Mesenteric fat pad (tissue), 1 donor: ENCODE measurements at regions not wholly inside any gene's neighbourhood (a gene's known extent, or its start where the extent isn't known, plus 50 kb on each side); places are given as distances from the start of the nearest gene placed in this dataset.

Source experiments
- DNase-seq: peaks from one replicate; pipeline ENCODE4 v3.0.0-alpha.2; 2020; ENCODE audit warnings: low spot score
- donor health status: DM: yes; HTN: yes; CAD: no.

GRCh38 chr16:85534536-85535351 lies 78.4 kb upstream of the GSE1 start:
- no peak for DNase-seq

- no peak for DNase-seq
These were observed 77.6 kb upstream of the GSE1 start for GRCh38 chr16:85535352-85536072.

GRCh38 chr16:85536073-85536410 lies 77.1 kb upstream of the GSE1 start:
- DNase-seq: no peak

GRCh38 chr16:85536411-85537330 lies 76.5 kb upstream of the GSE1 start:
- DNase-seq: no peak

- no peak for DNase-seq
These were observed 75.8 kb upstream of the GSE1 start for GRCh38 chr16:85537331-85537788.

GRCh38 chr16:85537795-85538401 lies 75.2 kb upstream of the GSE1 start:
- DNase-seq: no peak

- no peak for DNase-seq
These were observed 74.0 kb upstream of the GSE1 start for GRCh38 chr16:85539084-85539483.

GRCh38 chr16:85539629-85540291 lies 73.4 kb upstream of the GSE1 start:
- no peak for DNase-seq

- no peak for DNase-seq
These were observed 71.9 kb upstream of the GSE1 start for GRCh38 chr16:85541181-85541580.

- DNase-seq: no peak
These were observed 71.5 kb upstream of the GSE1 start for GRCh38 chr16:85541619-85541979.

GRCh38 chr16:85541980-85542900 lies 70.9 kb upstream of the GSE1 start:
- no peak for DNase-seq

GRCh38 chr16:85543536-85543935 lies 69.6 kb upstream of the GSE1 start:
- DNase-seq: no peak

GRCh38 chr16:85544016-85544415 lies 69.1 kb upstream of the GSE1 start:
- no peak for DNase-seq

- no peak for DNase-seq
These were observed 68.5 kb upstream of the GSE1 start for GRCh38 chr16:85544668-85545067.

GRCh38 chr16:85545227-85545818 lies 67.8 kb upstream of the GSE1 start:
- DNase-seq: no peak

- no peak for DNase-seq
These were observed 66.3 kb upstream of the GSE1 start for GRCh38 chr16:85546585-85547447.

GRCh38 chr16:85548375-85548774 lies 64.7 kb upstream of the GSE1 start:
- DNase-seq: no peak

GRCh38 chr16:85549766-85550421 lies 63.2 kb upstream of the GSE1 start:
- DNase-seq: no peak
